ENCODE measurements at regions not wholly inside any gene's neighbourhood (a gene's known extent, or its start where the extent isn't known, plus 50 kb on each side); places are given as distances from the start of the nearest gene placed in this dataset.

DNA sequence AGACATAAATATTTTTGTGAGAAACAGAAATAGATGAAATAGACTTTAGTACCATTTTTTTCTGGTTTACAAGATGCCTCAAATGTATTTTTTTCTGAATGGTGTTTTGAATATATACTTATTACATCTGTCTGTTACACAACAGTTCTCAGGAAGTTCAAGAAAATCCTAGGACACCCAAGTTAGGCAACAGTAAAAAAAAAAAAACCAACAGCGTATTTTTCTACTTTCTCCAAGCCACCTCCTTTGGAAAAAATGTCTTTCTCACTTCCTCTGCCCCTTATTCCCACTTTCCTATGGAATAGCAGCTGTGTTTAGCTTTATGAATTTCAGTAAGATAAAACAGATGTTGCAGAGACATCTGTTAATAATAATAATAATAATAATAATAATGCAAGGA, 489.6 kb upstream of the KLF12 start:
- Histone ChIP-seq H3K79me2 (replicated peaks; ENCODE audit: insufficient read depth) (no peaks in the 10 kb centered on the region), H3K27ac (ENCODE audit: low read depth) (no peak overlapping the region), H3K36me3 (ENCODE audit: insufficient read depth) (no peaks in the 10 kb centered on the region), H3F3A (replicated peaks; ENCODE audit: low read depth) (no peaks in the 10 kb centered on the region), H3K4me2 (no peak overlapping the region), H3K4me3 (no peak overlapping the region), H3K4me1 (ENCODE audit: insufficient read depth) (peaks cover 15% of the 10 kb centered on the region), H3K27me3 (ENCODE audit: insufficient read depth) (no peaks in the 10 kb centered on the region), H4K20me1 (replicated peaks; ENCODE audit: insufficient read depth) (no peaks in the 10 kb centered on the region), H3K9me2 (ENCODE audit: insufficient read depth) (no peaks in the 10 kb centered on the region), H2AFZ (no peak overlapping the region)
- Mint-ChIP-seq H3K27ac (no peak overlapping the region), H3K4me3 (no peak overlapping the region), H3K9me3 (no peaks in the 10 kb centered on the region; the same call in 2 of the 3 replicates), H3K27me3 (ENCODE audit: insufficient read depth, low read depth, poor library complexity) (no peaks in the 10 kb centered on the region), H3K4me1 (peaks cover 7% of the 10 kb centered on the region), H3K36me3 (ENCODE audit: low read depth) (no peaks in the 10 kb centered on the region)
- DNase-seq (ENCODE audit: low spot score) (no peak), ATAC-seq (no peak)
- TF ChIP-seq, protein P1, sequence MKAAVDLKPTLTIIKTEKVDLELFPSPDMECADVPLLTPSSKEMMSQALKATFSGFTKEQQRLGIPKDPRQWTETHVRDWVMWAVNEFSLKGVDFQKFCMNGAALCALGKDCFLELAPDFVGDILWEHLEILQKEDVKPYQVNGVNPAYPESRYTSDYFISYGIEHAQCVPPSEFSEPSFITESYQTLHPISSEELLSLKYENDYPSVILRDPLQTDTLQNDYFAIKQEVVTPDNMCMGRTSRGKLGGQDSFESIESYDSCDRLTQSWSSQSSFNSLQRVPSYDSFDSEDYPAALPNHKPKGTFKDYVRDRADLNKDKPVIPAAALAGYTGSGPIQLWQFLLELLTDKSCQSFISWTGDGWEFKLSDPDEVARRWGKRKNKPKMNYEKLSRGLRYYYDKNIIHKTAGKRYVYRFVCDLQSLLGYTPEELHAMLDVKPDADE (IDR thresholded peaks at IDR 0.05), result no peak
- TF ChIP-seq STAT1 (IDR thresholded peaks at IDR 0.05; ENCODE audit: unreplicated experiment) (no peak), CREB1 (CRISPR knock-in tag; IDR thresholded peaks at IDR 0.05; ENCODE audit: low read depth) (no peak), ZNF331 (CRISPR knock-in tag; IDR thresholded peaks at IDR 0.05; ENCODE audit: low read depth) (no peak)
- TF ChIP-seq, protein P2, sequence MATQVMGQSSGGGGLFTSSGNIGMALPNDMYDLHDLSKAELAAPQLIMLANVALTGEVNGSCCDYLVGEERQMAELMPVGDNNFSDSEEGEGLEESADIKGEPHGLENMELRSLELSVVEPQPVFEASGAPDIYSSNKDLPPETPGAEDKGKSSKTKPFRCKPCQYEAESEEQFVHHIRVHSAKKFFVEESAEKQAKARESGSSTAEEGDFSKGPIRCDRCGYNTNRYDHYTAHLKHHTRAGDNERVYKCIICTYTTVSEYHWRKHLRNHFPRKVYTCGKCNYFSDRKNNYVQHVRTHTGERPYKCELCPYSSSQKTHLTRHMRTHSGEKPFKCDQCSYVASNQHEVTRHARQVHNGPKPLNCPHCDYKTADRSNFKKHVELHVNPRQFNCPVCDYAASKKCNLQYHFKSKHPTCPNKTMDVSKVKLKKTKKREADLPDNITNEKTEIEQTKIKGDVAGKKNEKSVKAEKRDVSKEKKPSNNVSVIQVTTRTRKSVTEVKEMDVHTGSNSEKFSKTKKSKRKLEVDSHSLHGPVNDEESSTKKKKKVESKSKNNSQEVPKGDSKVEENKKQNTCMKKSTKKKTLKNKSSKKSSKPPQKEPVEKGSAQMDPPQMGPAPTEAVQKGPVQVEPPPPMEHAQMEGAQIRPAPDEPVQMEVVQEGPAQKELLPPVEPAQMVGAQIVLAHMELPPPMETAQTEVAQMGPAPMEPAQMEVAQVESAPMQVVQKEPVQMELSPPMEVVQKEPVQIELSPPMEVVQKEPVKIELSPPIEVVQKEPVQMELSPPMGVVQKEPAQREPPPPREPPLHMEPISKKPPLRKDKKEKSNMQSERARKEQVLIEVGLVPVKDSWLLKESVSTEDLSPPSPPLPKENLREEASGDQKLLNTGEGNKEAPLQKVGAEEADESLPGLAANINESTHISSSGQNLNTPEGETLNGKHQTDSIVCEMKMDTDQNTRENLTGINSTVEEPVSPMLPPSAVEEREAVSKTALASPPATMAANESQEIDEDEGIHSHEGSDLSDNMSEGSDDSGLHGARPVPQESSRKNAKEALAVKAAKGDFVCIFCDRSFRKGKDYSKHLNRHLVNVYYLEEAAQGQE (IDR thresholded peaks at IDR 0.05; ENCODE audit: unreplicated experiment), result no peak

DNA sequence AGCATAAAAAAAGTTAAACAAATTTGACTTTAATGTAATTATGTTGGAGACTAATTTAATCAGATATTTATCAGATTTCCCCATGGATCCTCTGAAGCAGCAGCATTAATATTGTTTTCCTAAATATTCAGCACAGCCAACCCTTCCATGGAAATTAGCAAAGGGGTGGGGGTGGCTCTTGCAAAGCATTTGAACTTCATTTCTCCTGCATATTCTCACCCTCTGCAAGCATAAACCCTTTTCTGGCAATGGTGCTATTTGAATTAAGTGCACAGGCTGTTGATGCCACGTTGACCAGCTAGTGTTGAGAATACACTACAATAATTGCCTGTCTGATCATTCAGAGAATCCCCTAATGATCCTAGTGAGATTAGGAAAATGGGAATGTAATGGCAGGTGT, 488.1 kb upstream of the KLF12 start:
- Histone ChIP-seq H3F3A (replicated peaks; ENCODE audit: low read depth) (no peaks in the 10 kb centered on the region), H4K20me1 (replicated peaks; ENCODE audit: insufficient read depth) (no peaks in the 10 kb centered on the region), H3K27me3 (ENCODE audit: insufficient read depth) (no peaks in the 10 kb centered on the region), H3K9me2 (ENCODE audit: insufficient read depth) (no peaks in the 10 kb centered on the region), H3K4me3 (no peak overlapping the region), H3K4me2 (0 out of 2 replicates have a peak overlapping the region, but pooled peaks have one; percentile 1), H3K79me2 (replicated peaks; ENCODE audit: insufficient read depth) (no peaks in the 10 kb centered on the region), H3K27ac (ENCODE audit: low read depth) (no peak overlapping the region), H2AFZ (no peak overlapping the region), H3K36me3 (ENCODE audit: insufficient read depth) (no peaks in the 10 kb centered on the region), H3K4me1 (ENCODE audit: insufficient read depth) (peaks cover 15% of the 10 kb centered on the region)
- Mint-ChIP-seq H3K4me3 (no peak overlapping the region), H3K9me3 (no peaks in the 10 kb centered on the region; the same call in 2 of the 3 replicates), H3K4me1 (peaks cover 7% of the 10 kb centered on the region), H3K27ac (no peak overlapping the region), H3K36me3 (ENCODE audit: low read depth) (no peaks in the 10 kb centered on the region), H3K27me3 (ENCODE audit: insufficient read depth, low read depth, poor library complexity) (no peaks in the 10 kb centered on the region)
- ATAC-seq, result no peak
- TF ChIP-seq, protein P2 (IDR thresholded peaks at IDR 0.05; ENCODE audit: unreplicated experiment), result no peak
- TF ChIP-seq JUNB (IDR thresholded peaks at IDR 0.05; ENCODE audit: unreplicated experiment) (no peak), CREB1 (CRISPR knock-in tag; IDR thresholded peaks at IDR 0.05; ENCODE audit: low read depth) (no peak), EZH2phosphoT487 (IDR thresholded peaks at IDR 0.05; ENCODE audit: unreplicated experiment) (no peak), NANOG (IDR thresholded peaks at IDR 0.05; ENCODE audit: borderline replicate concordance) (no peak), EZH2 (IDR thresholded peaks at IDR 0.05; ENCODE audit: low read depth, unreplicated experiment) (no peak), POLR2AphosphoS5 (IDR thresholded peaks at IDR 0.05; ENCODE audit: low read depth) (no peak), ZNF114 (CRISPR knock-in tag; IDR thresholded peaks at IDR 0.05) (no peak)
- TF ChIP-seq, protein P1 (IDR thresholded peaks at IDR 0.05), result no peak
- no peak for DNase-seq (ENCODE audit: low spot score)
